Stomach (tissue), 8 donors: ENCODE measurements at regions not wholly inside any gene's neighbourhood (a gene's known extent, or its start where the extent isn't known, plus 50 kb on each side); places are given as distances from the start of the nearest gene placed in this dataset.

ENCODE experiments used
- DNase-seq, 2 donors: peaks; one replicate each; pipeline versions ENCODE4 v3.0.0 to v3.0.0-alpha.2; 2013 to 2019
- H3K27ac ChIP-seq, 5 donors: fragments of 200-600 bp in 4 of 5; sonication (generic) in 4 of 5; one replicate each; pipeline ENCODE4 v1.5.1; 2013 to 2019; ENCODE audit warnings: mild to moderate bottlenecking in 1 of 5, moderate library complexity in 1 of 5
- H3K27me3 ChIP-seq, 3 donors: fragments of 200-600 bp; sonication (generic); one replicate each; pipeline ENCODE4 v1.5.1; 2017 to 2019; ENCODE audit warnings: mixed run types in 1 of 3
- H3K36me3 ChIP-seq, 4 donors: fragments of 200-600 bp; sonication (generic); 1 replicate in 3 of 4; 2 replicates in 1 of 4; pipeline ENCODE4 v1.5.1; 2016 to 2019
- H3K4me1 ChIP-seq, 4 donors: fragments of 200-600 bp; sonication (generic); one replicate each; pipeline ENCODE4 v1.5.1; 2016 to 2019
- H3K4me3 ChIP-seq, 4 donors: fragments of 200-600 bp; sonication (generic) in 3 of 4; one replicate each; pipeline ENCODE4 v1.5.1; 2016 to 2019; ENCODE audit warnings: mild to moderate bottlenecking in 1 of 4
- H3K9me3 ChIP-seq, 4 donors: fragments of 200-600 bp; sonication (generic); one replicate each; pipeline ENCODE4 v1.5.1; 2016 to 2019
- EP300 ChIP-seq: sonication (generic); formaldehyde crosslinking; IDR thresholded peaks from one replicate; pipeline ENCODE4 v1.6.1; 2017; ENCODE audit warnings: antibody characterized with exemption
- POLR2A ChIP-seq, 4 donors: fragments of 450-650 bp; IDR thresholded peaks; one replicate each; pipeline ENCODE4 v1.6.1; 2016; ENCODE audit warnings: antibody characterized with exemption in 4 of 4, control low read depth in 2 of 4, mild to moderate bottlenecking in 1 of 4, moderate library complexity in 1 of 4
- POLR2AphosphoS5 ChIP-seq, 3 donors: sonication (generic); formaldehyde crosslinking; IDR thresholded peaks; one replicate each; pipeline ENCODE4 v1.6.1; 2016; ENCODE audit warnings: antibody characterized with exemption in 3 of 3
- WGBS, 5 donors: extraction: QIAGEN DNeasy Blood & Tissue Kit in 3 of 5; methylation state at CpG; one replicate each; pipeline versions ENCODE4 v1.1.5 to v1.1.7; 2013 to 2018; 5-methylcytosine and 5-hydroxymethylcytosine counted together
- intact Hi-C: fragments of 100-400 bp; cut with DNase I; formaldehyde crosslinking; loops from one replicate; pipeline ENCODE4 v1.15.1; 2023; ENCODE audit warnings: low total_unique reads
- TF ChIP-seq, protein P1 (sequence below), 7 experiments: fragments of 450-650 bp in 4 of 7; fragments of 200-600 bp in 3 of 7; sonication (generic) in 3 of 7; IDR thresholded peaks; one replicate each; pipeline ENCODE4 v1.5.1; 2016 to 2019; ENCODE audit warnings: antibody characterized with exemption in 7 of 7, control low read depth in 2 of 7, mild to moderate bottlenecking in 1 of 7
- donor health status: healthy with polysubstance abuse.
- donor health status: Bipolar disorder and iron deficiency.
- donor health status: healthy.

DNA sequence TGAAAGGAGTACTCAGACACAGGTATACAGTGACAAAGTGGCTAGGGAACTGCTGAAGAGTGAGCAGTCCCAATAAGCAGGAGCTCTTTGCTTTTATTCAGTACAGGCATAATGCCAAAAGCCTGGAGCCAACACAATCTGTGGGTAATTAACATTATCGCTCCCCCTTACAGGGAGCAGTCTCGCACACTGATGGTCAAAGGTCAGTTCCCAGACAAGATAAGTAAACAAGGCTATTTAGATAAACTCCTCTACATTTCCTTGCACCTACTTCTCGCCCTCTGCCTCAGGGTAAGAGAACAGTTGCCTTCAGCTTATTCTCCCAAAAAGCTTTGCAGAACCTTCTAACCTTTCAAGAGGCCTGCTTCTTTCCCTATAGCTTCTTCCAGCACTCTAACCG lies 73.9 kb upstream of the TAF9B start:
- H3K4me1 ChIP-seq = no peaks in the 10 kb centered on the region
- H3K27me3 ChIP-seq = no peaks in the 10 kb centered on the region
- intact Hi-C loops = no loop called here
- TF ChIP-seq, protein P1, sequence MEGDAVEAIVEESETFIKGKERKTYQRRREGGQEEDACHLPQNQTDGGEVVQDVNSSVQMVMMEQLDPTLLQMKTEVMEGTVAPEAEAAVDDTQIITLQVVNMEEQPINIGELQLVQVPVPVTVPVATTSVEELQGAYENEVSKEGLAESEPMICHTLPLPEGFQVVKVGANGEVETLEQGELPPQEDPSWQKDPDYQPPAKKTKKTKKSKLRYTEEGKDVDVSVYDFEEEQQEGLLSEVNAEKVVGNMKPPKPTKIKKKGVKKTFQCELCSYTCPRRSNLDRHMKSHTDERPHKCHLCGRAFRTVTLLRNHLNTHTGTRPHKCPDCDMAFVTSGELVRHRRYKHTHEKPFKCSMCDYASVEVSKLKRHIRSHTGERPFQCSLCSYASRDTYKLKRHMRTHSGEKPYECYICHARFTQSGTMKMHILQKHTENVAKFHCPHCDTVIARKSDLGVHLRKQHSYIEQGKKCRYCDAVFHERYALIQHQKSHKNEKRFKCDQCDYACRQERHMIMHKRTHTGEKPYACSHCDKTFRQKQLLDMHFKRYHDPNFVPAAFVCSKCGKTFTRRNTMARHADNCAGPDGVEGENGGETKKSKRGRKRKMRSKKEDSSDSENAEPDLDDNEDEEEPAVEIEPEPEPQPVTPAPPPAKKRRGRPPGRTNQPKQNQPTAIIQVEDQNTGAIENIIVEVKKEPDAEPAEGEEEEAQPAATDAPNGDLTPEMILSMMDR (IDR thresholded peaks at IDR 0.05) = no peak
- TF ChIP-seq POLR2AphosphoS5 (IDR thresholded peaks at IDR 0.05) = no peak
- WGBS, 5 donors = 27 to 49% (median 41%) methylated on average over 4 of the region's 4 CpGs
- no peak overlapping the region for H3K4me3 ChIP-seq
- no peaks in the 10 kb centered on the region for H3K36me3 ChIP-seq
- DNase-seq = no peak
- H3K9me3 ChIP-seq = peaks cover 0 to 36% (median 10%) of the 10 kb centered on the region in 4 donors
- no peak overlapping the region for H3K27ac ChIP-seq

DNA sequence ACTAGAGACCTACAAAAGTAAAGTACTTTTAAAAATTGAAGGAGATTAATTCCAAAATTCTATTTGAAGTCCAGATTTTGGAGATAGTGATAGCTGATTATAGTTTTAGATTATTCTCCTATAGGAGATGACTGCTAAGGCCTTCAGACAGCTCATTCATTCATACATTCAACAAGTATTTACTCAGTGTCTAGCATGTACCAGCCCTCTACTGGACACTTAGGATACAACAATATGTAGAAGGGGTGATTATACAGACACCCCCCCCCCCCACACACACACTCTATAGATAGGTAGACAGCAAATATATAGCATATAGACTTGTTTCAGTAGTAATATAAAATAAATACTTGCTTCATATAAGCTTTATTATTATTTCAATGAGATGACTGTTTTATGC lies 60.4 kb upstream of the TAF9B start:
- intact Hi-C loops = no loop called here
- Histone ChIP-seq H3K4me1 (no peaks in the 10 kb centered on the region), H3K36me3 (no peaks in the 10 kb centered on the region), H3K27ac (no peak overlapping the region), H3K27me3 (no peaks in the 10 kb centered on the region), H3K4me3 (no peak overlapping the region), H3K9me3 (no peaks in the 10 kb centered on the region)
- no peak for TF ChIP-seq POLR2AphosphoS5 (IDR thresholded peaks at IDR 0.05)
- TF ChIP-seq POLR2A (IDR thresholded peaks at IDR 0.05) = no peak
- TF ChIP-seq, protein P1 (IDR thresholded peaks at IDR 0.05) = no peak
- TF ChIP-seq EP300 = no peak
- peak in 1 of 2 donors; percentile 7 for DNase-seq
